ENCODE measurements at regions not wholly inside any gene's neighbourhood (a gene's known extent, or its start where the extent isn't known, plus 50 kb on each side); places are given as distances from the start of the nearest gene placed in this dataset.
"Not testable (repeated sequence)": the region's sequence is repeated elsewhere in the genome, so short reads cannot be mapped to it uniquely, and the experiment has no call there.

DNA sequence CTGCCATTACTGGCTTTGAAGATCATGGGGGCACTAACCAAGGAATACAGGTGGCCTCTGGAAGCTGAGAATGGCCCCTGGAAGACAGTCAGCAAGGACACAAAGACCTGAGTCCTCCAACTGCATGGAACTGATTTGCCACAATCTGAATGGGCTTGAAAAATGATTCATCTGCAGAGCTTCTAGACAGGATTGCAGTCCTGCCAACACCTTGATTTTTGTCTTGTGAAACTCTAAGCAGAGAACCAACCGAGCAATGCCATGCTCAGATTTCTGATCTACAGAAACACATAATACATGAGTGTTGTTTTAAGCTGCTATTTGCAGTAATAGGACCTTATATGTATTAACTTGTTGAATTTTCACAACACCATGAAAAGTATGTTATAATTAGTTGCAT lies 66.1 kb upstream of the SLC13A1 start:
- WGBS, 2 donors = 100% methylated on average over 1 of the region's 1 CpG
- TF ChIP-seq POLR2A (IDR thresholded peaks at IDR 0.05) = no peak
- TF ChIP-seq, protein P1, sequence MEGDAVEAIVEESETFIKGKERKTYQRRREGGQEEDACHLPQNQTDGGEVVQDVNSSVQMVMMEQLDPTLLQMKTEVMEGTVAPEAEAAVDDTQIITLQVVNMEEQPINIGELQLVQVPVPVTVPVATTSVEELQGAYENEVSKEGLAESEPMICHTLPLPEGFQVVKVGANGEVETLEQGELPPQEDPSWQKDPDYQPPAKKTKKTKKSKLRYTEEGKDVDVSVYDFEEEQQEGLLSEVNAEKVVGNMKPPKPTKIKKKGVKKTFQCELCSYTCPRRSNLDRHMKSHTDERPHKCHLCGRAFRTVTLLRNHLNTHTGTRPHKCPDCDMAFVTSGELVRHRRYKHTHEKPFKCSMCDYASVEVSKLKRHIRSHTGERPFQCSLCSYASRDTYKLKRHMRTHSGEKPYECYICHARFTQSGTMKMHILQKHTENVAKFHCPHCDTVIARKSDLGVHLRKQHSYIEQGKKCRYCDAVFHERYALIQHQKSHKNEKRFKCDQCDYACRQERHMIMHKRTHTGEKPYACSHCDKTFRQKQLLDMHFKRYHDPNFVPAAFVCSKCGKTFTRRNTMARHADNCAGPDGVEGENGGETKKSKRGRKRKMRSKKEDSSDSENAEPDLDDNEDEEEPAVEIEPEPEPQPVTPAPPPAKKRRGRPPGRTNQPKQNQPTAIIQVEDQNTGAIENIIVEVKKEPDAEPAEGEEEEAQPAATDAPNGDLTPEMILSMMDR (IDR thresholded peaks at IDR 0.05) = no peak

DNA sequence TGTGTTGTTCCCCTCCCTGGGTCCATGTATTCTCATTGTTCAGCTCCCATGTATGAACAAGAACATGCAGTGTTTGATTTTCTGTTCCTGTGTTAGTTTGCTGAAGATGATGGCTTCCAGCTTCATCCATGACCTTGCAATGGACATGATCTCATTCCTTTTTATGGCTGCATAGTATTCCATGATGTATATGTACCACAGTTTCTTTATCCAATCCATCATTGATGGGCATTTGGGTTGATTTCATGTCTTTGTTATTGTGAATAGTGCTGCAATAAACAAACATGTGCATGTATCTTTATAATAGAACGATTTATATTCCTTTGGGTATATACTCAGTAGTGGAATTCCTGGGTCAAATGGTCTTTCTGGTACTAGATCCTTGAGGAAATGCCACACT lies 65.1 kb upstream of the SLC13A1 start:
- H3K9me3 ChIP-seq; DNase-seq; H3K27ac ChIP-seq; H3K27me3 ChIP-seq; H3K4me3 ChIP-seq (replicated peaks in 1 of 3); H3K4me1 ChIP-seq; intact Hi-C loops (cut with DNase I); H3K36me3 ChIP-seq: not testable (repeated sequence)
- WGBS, 2 donors = 84 to 93% methylated on average over 1 of the region's 1 CpG

More for the DNA sequence above, 66.1 kb upstream of the SLC13A1 start:
- H3K9me3 ChIP-seq = no peaks in the 10 kb centered on the region
- no peaks in the 10 kb centered on the region for H3K36me3 ChIP-seq
- no peak overlapping the region for H3K27ac ChIP-seq
- intact Hi-C loops (cut with DNase I) = no loop called here
- no peak overlapping the region for H3K4me3 ChIP-seq (replicated peaks in 1 of 3)
- no peaks in the 10 kb centered on the region for H3K27me3 ChIP-seq
- no peak for DNase-seq
- H3K4me1 ChIP-seq = no peaks in the 10 kb centered on the region

DNA sequence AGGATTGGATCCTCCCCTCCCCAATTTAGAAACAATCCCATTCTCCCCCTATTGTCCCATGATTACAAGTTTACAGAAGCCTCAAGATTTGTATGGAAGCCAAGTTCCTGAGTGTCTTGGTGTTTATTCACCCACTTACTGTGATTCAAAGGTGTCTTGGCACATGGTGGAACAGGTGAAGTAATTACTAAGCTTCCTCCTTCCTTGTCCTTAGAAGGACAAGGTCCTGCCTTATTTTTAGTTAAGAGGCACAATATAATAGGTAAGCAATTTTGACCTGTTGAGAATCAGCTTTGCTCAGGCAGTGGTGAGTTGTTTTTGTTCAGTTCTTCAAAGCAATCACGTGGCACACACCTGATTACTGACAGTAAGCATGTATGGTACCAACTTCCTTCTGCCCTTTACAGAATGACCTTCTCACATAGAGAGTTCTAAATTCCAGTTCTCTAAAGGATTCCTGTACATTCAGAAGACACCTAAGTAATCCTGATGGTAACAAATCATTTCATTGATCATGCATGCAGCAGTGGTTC lies 60.7 kb upstream of the SLC13A1 start:
- Histone ChIP-seq H3K27ac (peak overlapping the region in 1 of 3 donors; percentile 40), H3K27me3 (no peaks in the 10 kb centered on the region), H3K4me1 (peaks cover 0 to 2% of the 10 kb centered on the region in 2 donors), H3K4me3 (replicated peaks in 1 of 3) (no peak overlapping the region), H3K9me3 (no peaks in the 10 kb centered on the region), H3K36me3 (no peaks in the 10 kb centered on the region)
- TF ChIP-seq, protein P1 (IDR thresholded peaks at IDR 0.05) = no peak
- no peak for TF ChIP-seq POLR2A (IDR thresholded peaks at IDR 0.05)
- DNase-seq = peak; percentile 5 to 38
- WGBS, 2 donors = 24 to 33% methylated on average over 1 of the region's 1 CpG
- intact Hi-C loops (cut with DNase I) = no loop called here

DNA sequence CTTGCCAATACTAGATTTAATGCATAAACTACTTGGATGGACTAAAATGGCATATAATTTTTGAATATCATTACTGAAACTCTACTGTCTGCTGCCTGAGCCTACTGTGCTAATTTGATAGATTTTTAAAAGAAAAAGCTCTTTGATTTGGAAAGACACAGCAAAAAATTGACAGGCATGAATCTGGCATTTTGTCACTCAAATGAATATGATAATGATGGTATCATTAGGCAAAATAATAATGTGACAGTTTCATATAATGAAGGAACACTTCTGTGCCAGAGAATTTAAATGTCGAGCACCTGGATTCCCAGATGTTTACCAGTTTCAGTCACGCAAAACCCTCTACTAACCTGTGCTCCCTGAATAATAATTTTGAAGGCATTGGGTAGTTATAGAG lies 60.0 kb upstream of the SLC13A1 start:
- H3K4me1 ChIP-seq = peaks cover 0 to 2% of the 10 kb centered on the region in 2 donors
- no peak overlapping the region for H3K27ac ChIP-seq
- H3K4me3 ChIP-seq (replicated peaks in 1 of 3) = no peak overlapping the region
- no peaks in the 10 kb centered on the region for H3K36me3 ChIP-seq
- no peaks in the 10 kb centered on the region for H3K9me3 ChIP-seq
- 89 to 91% methylated on average over 2 of the region's 2 CpGs for WGBS, 2 donors
- no peak for DNase-seq
- H3K27me3 ChIP-seq = no peaks in the 10 kb centered on the region
- intact Hi-C loops (cut with DNase I) = no loop called here
- TF ChIP-seq, protein P1 (IDR thresholded peaks at IDR 0.05) = no peak
- no peak for TF ChIP-seq POLR2A (IDR thresholded peaks at IDR 0.05)
